ENCODE measurements at regions not wholly inside any gene's neighbourhood (a gene's known extent, or its start where the extent isn't known, plus 50 kb on each side); places are given as distances from the start of the nearest gene placed in this dataset.

DNA sequence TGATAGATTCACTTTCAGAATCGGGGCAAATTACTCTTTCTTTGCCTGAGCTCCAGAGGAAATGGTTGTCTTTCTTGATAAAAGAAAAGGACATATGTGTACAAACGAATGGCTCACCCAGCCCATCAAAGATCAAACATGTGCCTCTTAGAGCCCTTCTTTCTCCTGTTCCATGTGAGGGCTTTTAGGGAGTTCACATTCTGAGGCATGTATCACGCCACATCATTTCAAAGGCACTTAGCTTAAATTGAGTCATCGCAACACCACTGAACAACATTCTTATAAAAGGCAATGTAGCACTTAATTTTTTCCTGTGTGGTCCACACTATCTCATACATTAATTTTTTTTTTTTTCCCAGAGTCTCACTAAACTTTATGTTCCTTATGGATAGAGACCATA lies 521.0 kb downstream of the SUCLA2 start:
- ChIA-PET POLR2A (no interaction called here), CTCF (no interaction called here)
- Histone ChIP-seq H3K27ac (ENCODE audit: low read depth in 1 of 2, low read length in 2 of 2) (no peak overlapping the region), H3K27me3 (ENCODE audit: control insufficient read depth in 1 of 2, insufficient read depth in 2 of 2, low read length in 2 of 2) (no peaks in the 10 kb centered on the region), H3K4me1 (ENCODE audit: insufficient read depth, low read length) (no peaks in the 10 kb centered on the region), H3K4me3 (ENCODE audit: low read length) (no peak overlapping the region), H3K9me3 (ENCODE audit: control insufficient read depth in 1 of 2, insufficient read depth in 1 of 2, low read length in 2 of 2) (peaks cover 0 to 4% of the 10 kb centered on the region in 2 experiments), H3K36me3 (ENCODE audit: insufficient read depth, low read length) (no peaks in the 10 kb centered on the region)
- DNase-seq = no peak
- Mint-ChIP-seq H3K4me3 (no peak overlapping the region), H3K4me1 (ENCODE audit: low read depth) (no peaks in the 10 kb centered on the region), H3K36me3 (ENCODE audit: low read depth) (no peaks in the 10 kb centered on the region), H3K9me3 (no peaks in the 10 kb centered on the region), H3K27ac (no peak overlapping the region), H3K27me3 (no peaks in the 10 kb centered on the region)
- ATAC-seq (ENCODE audit: poor library complexity) = no peak
- TF ChIP-seq, protein P1, sequence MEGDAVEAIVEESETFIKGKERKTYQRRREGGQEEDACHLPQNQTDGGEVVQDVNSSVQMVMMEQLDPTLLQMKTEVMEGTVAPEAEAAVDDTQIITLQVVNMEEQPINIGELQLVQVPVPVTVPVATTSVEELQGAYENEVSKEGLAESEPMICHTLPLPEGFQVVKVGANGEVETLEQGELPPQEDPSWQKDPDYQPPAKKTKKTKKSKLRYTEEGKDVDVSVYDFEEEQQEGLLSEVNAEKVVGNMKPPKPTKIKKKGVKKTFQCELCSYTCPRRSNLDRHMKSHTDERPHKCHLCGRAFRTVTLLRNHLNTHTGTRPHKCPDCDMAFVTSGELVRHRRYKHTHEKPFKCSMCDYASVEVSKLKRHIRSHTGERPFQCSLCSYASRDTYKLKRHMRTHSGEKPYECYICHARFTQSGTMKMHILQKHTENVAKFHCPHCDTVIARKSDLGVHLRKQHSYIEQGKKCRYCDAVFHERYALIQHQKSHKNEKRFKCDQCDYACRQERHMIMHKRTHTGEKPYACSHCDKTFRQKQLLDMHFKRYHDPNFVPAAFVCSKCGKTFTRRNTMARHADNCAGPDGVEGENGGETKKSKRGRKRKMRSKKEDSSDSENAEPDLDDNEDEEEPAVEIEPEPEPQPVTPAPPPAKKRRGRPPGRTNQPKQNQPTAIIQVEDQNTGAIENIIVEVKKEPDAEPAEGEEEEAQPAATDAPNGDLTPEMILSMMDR (IDR thresholded peaks at IDR 0.05) = no peak
- intact Hi-C loops (cut with DNase I, micrococcal nuclease) = no loop called here

DNA sequence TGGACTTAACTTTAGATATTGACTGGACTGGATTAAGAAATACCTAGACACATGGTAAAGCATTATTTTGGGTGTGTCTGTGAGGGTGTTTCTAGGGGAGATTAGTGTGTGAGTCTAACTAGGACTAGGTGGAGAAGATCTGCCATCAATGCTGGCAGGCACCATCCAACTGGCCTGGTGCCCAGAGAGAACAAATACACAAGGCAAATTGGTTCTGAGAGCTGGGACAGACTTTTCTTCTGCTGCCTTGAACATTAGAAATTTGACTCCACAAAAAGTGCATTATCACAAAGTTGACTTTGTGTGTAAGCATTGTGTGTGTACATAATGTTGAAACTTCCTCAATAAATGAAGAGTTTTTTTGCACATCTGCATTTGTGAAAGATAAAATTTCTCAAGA lies 522.1 kb downstream of the SUCLA2 start:
- intact Hi-C loops (cut with DNase I, micrococcal nuclease) = no loop called here
- Mint-ChIP-seq H3K4me3 (no peak overlapping the region), H3K27me3 (no peaks in the 10 kb centered on the region), H3K36me3 (ENCODE audit: low read depth) (no peaks in the 10 kb centered on the region), H3K27ac (no peak overlapping the region), H3K4me1 (ENCODE audit: low read depth) (no peaks in the 10 kb centered on the region), H3K9me3 (no peaks in the 10 kb centered on the region)
- no peaks in the 10 kb centered on the region for H3K4me1 ChIP-seq (ENCODE audit: insufficient read depth, low read length)
- no peaks in the 10 kb centered on the region for H3K36me3 ChIP-seq (ENCODE audit: insufficient read depth, low read length)
- CTCF ChIA-PET = no interaction called here
- ATAC-seq (ENCODE audit: poor library complexity) = no peak
- TF ChIP-seq, protein P1 (IDR thresholded peaks at IDR 0.05) = no peak
- H3K9me3 ChIP-seq (ENCODE audit: control insufficient read depth in 1 of 2, insufficient read depth in 1 of 2, low read length in 2 of 2) = peaks cover 0 to 4% of the 10 kb centered on the region in 2 experiments
- POLR2A ChIA-PET = no interaction called here
- no peak for DNase-seq
- H3K27me3 ChIP-seq (ENCODE audit: control insufficient read depth in 1 of 2, insufficient read depth in 2 of 2, low read length in 2 of 2) = no peaks in the 10 kb centered on the region
- H3K27ac ChIP-seq (ENCODE audit: low read depth in 1 of 2, low read length in 2 of 2) = no peak overlapping the region
- H3K4me3 ChIP-seq (ENCODE audit: low read length) = no peak overlapping the region

DNA sequence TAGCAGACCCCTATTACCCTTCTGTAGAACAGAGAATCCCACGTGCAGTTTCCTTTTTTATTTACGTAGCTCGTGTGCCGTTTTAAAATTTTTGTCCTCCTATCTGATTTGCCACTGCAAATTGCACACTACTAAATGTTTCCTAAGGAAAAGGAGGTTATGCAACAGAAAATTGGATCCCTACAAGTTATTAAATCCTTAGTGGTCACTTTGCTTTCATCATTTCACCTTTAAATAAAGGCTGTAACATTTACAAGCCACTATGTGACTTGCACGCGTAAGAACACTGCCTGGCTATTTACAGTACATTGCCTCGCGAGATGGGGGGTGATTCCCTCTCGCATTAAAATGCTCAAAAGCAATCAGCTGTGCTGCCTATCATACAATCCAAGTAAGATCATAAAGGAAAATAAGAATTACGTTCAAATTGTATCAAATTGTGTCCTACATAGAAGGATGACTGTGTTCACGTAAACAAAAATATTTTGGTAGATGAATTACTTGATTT lies 525.6 kb downstream of the SUCLA2 start:
- no peaks in the 10 kb centered on the region for H3K4me1 ChIP-seq (ENCODE audit: insufficient read depth, low read length)
- no peak overlapping the region for H3K27ac ChIP-seq (ENCODE audit: low read depth in 1 of 2, low read length in 2 of 2)
- Mint-ChIP-seq H3K4me3 (no peak overlapping the region), H3K36me3 (ENCODE audit: low read depth) (no peaks in the 10 kb centered on the region), H3K27ac (no peak overlapping the region), H3K4me1 (ENCODE audit: low read depth) (no peaks in the 10 kb centered on the region), H3K9me3 (no peaks in the 10 kb centered on the region), H3K27me3 (no peaks in the 10 kb centered on the region)
- POLR2A ChIA-PET = no interaction called here
- no peak for ATAC-seq (ENCODE audit: poor library complexity)
- intact Hi-C loops (cut with DNase I, micrococcal nuclease) = no loop called here
- peaks cover 0 to 2% of the 10 kb centered on the region in 2 experiments for H3K9me3 ChIP-seq (ENCODE audit: control insufficient read depth in 1 of 2, insufficient read depth in 1 of 2, low read length in 2 of 2)
- no peaks in the 10 kb centered on the region for H3K27me3 ChIP-seq (ENCODE audit: control insufficient read depth in 1 of 2, insufficient read depth in 2 of 2, low read length in 2 of 2)
- no peak for DNase-seq
- CTCF ChIA-PET = no interaction called here
- TF ChIP-seq, protein P1 (IDR thresholded peaks at IDR 0.05) = no peak
- no peaks in the 10 kb centered on the region for H3K36me3 ChIP-seq (ENCODE audit: insufficient read depth, low read length)
- no peak overlapping the region for H3K4me3 ChIP-seq (ENCODE audit: low read length)
